Astrocyte (in vitro differentiated cells and primary cell): ENCODE measurements at regions not wholly inside any gene's neighbourhood (a gene's known extent, or its start where the extent isn't known, plus 50 kb on each side); places are given as distances from the start of the nearest gene placed in this dataset.

ENCODE experiments used
- EZH2 ChIP-seq: IDR thresholded peaks from 2 replicates; pipeline ENCODE4 v1.6.1; 2012; ENCODE audit warnings: mild to moderate bottlenecking, low read length, inconsistent platforms; ENCODE audit not compliant: insufficient read depth
- TF ChIP-seq, protein P1 (sequence below): IDR thresholded peaks from 2 replicates; pipeline ENCODE4 v1.5.1; 2011; ENCODE audit warnings: low read depth, mild to moderate bottlenecking, inconsistent platforms, low read length, moderate library complexity; ENCODE audit not compliant: insufficient read depth

DNA sequence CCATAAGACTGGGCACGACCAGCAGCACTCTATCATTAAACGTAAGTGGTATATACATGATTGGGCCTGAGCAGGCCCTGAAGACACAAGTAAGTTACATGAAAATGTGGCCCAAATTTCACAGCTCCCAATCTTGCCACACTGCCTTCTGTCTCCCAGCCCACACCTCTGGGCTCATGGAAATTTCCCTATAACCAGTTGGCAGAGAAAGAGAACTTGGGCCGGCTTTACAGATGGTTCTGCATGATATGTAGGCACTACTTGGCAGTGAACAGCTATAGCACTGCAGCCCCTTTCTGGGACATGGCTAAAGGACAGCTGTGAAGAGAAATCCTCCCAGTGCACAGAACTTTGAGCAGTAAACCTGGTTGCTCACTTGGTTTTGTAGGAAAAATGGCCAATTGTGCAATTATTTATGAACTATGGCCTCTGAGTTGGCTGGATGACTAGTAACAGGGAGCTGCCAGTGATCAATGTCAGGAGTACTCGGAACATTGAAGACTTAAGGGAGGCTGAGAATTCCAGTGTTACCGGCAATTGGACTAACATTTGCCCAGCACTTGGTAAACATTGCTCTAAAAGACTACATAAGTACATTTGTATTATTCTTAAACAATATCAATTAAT is 1006.6 kb upstream of the LRRN3 start:
- TF ChIP-seq, protein P1, sequence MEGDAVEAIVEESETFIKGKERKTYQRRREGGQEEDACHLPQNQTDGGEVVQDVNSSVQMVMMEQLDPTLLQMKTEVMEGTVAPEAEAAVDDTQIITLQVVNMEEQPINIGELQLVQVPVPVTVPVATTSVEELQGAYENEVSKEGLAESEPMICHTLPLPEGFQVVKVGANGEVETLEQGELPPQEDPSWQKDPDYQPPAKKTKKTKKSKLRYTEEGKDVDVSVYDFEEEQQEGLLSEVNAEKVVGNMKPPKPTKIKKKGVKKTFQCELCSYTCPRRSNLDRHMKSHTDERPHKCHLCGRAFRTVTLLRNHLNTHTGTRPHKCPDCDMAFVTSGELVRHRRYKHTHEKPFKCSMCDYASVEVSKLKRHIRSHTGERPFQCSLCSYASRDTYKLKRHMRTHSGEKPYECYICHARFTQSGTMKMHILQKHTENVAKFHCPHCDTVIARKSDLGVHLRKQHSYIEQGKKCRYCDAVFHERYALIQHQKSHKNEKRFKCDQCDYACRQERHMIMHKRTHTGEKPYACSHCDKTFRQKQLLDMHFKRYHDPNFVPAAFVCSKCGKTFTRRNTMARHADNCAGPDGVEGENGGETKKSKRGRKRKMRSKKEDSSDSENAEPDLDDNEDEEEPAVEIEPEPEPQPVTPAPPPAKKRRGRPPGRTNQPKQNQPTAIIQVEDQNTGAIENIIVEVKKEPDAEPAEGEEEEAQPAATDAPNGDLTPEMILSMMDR, result no peak
- TF ChIP-seq EZH2, result no peak
